Small intestine (tissue), 7 donors: ENCODE measurements at regions not wholly inside any gene's neighbourhood (a gene's known extent, or its start where the extent isn't known, plus 50 kb on each side); places are given as distances from the start of the nearest gene placed in this dataset.

Experiments
- DNase-seq, 2 donors: peaks; one replicate each; pipeline versions ENCODE4 v3.0.0 to v3.0.0-alpha.2; 2013
- FAIRE-seq: peaks from 2 replicates; lab custom pipeline; 2012; peaks lifted over from hg19 to GRCh38; lab: Jason Lieb, UNC
- H3K27ac ChIP-seq, 3 donors: one replicate each; pipeline ENCODE4 v1.5.1; 2013; ENCODE audit warnings: low read length in 2 of 3, mild to moderate bottlenecking in 2 of 3, control low read depth in 1 of 3, inconsistent platforms in 1 of 3, low read depth in 1 of 3, moderate library complexity in 1 of 3
- H3K27me3 ChIP-seq, 3 donors: one replicate each; pipeline ENCODE4 v1.6.1; 2013; ENCODE audit warnings: low read length in 3 of 3, inconsistent platforms in 1 of 3; ENCODE audit not compliant: control insufficient read depth in 3 of 3, insufficient read depth in 3 of 3
- H3K36me3 ChIP-seq, 3 donors: one replicate each; pipeline ENCODE4 v1.6.1; 2013; ENCODE audit warnings: low read length in 3 of 3, inconsistent platforms in 1 of 3, low read depth in 1 of 3, mild to moderate bottlenecking in 1 of 3, moderate library complexity in 1 of 3; ENCODE audit not compliant: control insufficient read depth in 3 of 3, insufficient read depth in 2 of 3
- H3K4me1 ChIP-seq, 3 donors: one replicate each; pipeline ENCODE4 v1.6.1; 2013; ENCODE audit warnings: low read length in 2 of 3, inconsistent platforms in 1 of 3, low read depth in 1 of 3, mild to moderate bottlenecking in 1 of 3, moderate library complexity in 1 of 3; ENCODE audit not compliant: control insufficient read depth in 3 of 3, insufficient read depth in 2 of 3
- H3K4me3 ChIP-seq, 3 donors: one replicate each; pipeline ENCODE4 v1.5.1; 2013; ENCODE audit warnings: low read length in 3 of 3, control low read depth in 1 of 3, inconsistent platforms in 1 of 3, low read depth in 1 of 3, mild to moderate bottlenecking in 1 of 3, moderate library complexity in 1 of 3
- H3K9me3 ChIP-seq, 2 donors: one replicate each; pipeline ENCODE4 v1.6.1; 2013; ENCODE audit warnings: low read depth in 1 of 2, low read length in 1 of 2; ENCODE audit not compliant: control insufficient read depth in 2 of 2, insufficient read depth in 1 of 2
- WGBS, 3 donors: extraction: QIAGEN DNeasy Blood & Tissue Kit; methylation state at CpG; one replicate each; pipeline ENCODE4 v1.1.7; 2013; 5-methylcytosine and 5-hydroxymethylcytosine counted together
- donor health status: healthy with polysubstance abuse.
- donor health status: control.
- donor health status: control.
- donor health status: Bipolar disorder and iron deficiency.
- donor health status: healthy.

GRCh38 chr12:108400056-108400455 lies 60.9 kb upstream of the CMKLR1 start:
- Histone ChIP-seq H3K27me3 (no peaks in the 10 kb centered on the region), H3K9me3 (no peaks in the 10 kb centered on the region), H3K36me3 (no peaks in the 10 kb centered on the region), H3K27ac (no peak overlapping the region), H3K4me1 (no peaks in the 10 kb centered on the region), H3K4me3 (no peak overlapping the region)
- FAIRE-seq (no peak), DNase-seq (no peak)
- WGBS, 3 donors, result 58 to 69% (median 66%) methylated on average over 3 of the region's 3 CpGs

- no peak for FAIRE-seq
- no peak for DNase-seq
- Histone ChIP-seq H3K27ac (no peak overlapping the region), H3K27me3 (no peaks in the 10 kb centered on the region), H3K4me3 (no peak overlapping the region), H3K9me3 (no peaks in the 10 kb centered on the region), H3K36me3 (no peaks in the 10 kb centered on the region), H3K4me1 (no peaks in the 10 kb centered on the region)
- 30 to 45% (median 34%) methylated on average over 5 of the region's 5 CpGs for WGBS, 3 donors
Observed at GRCh38 chr12:108399514-108399913, 60.4 kb upstream of the CMKLR1 start.

GRCh38 chr12:108394196-108394595 lies 55.1 kb upstream of the CMKLR1 start:
- no peak for FAIRE-seq
- 54 to 67% (median 65%) methylated on average over 5 of the region's 5 CpGs for WGBS, 3 donors

GRCh38 chr12:108392284-108392683 lies 53.2 kb upstream of the CMKLR1 start:
- FAIRE-seq (no peak), DNase-seq (no peak)
- 85 to 88% (median 87%) methylated on average over 5 of the region's 5 CpGs for WGBS, 3 donors
- Histone ChIP-seq H3K9me3 (no peaks in the 10 kb centered on the region), H3K4me1 (no peaks in the 10 kb centered on the region), H3K27me3 (no peaks in the 10 kb centered on the region), H3K27ac (no peak overlapping the region), H3K36me3 (no peaks in the 10 kb centered on the region), H3K4me3 (no peak overlapping the region)

More at GRCh38 chr12:108394196-108394595, 55.1 kb upstream of the CMKLR1 start:
- H3K4me3 ChIP-seq, result no peak overlapping the region
- H3K9me3 ChIP-seq, result no peaks in the 10 kb centered on the region
- DNase-seq, result peak in 1 of 2 donors; percentile 16
- H3K4me1 ChIP-seq, result no peaks in the 10 kb centered on the region
- H3K36me3 ChIP-seq, result no peaks in the 10 kb centered on the region
- H3K27ac ChIP-seq, result no peak overlapping the region
- H3K27me3 ChIP-seq, result no peaks in the 10 kb centered on the region

GRCh38 chr12:108390495-108391203 lies 51.5 kb upstream of the CMKLR1 start:
- no peaks in the 10 kb centered on the region for H3K36me3 ChIP-seq
- no peak overlapping the region for H3K27ac ChIP-seq
- H3K9me3 ChIP-seq, result no peaks in the 10 kb centered on the region
- 40 to 49% (median 42%) methylated on average over 7 of the region's 7 CpGs for WGBS, 3 donors
- no peaks in the 10 kb centered on the region for H3K4me1 ChIP-seq
- no peak for FAIRE-seq
- H3K4me3 ChIP-seq, result no peak overlapping the region
- DNase-seq, result no peak
- no peaks in the 10 kb centered on the region for H3K27me3 ChIP-seq

- DNase-seq (no peak), FAIRE-seq (no peak)
- Histone ChIP-seq H3K27me3 (no peaks in the 10 kb centered on the region), H3K27ac (no peak overlapping the region), H3K4me1 (no peaks in the 10 kb centered on the region), H3K9me3 (peaks cover 0 to 2% of the 10 kb centered on the region in 2 donors), H3K4me3 (no peak overlapping the region), H3K36me3 (no peaks in the 10 kb centered on the region)
- 82 to 94% (median 91%) methylated on average over 1 of the region's 1 CpG for WGBS, 3 donors
Observed at GRCh38 chr12:108389544-108389943, 50.4 kb upstream of the CMKLR1 start.
